ENCODE measurements at regions not wholly inside any gene's neighbourhood (a gene's known extent, or its start where the extent isn't known, plus 50 kb on each side); places are given as distances from the start of the nearest gene placed in this dataset.

- TF ChIP-seq, protein P1, sequence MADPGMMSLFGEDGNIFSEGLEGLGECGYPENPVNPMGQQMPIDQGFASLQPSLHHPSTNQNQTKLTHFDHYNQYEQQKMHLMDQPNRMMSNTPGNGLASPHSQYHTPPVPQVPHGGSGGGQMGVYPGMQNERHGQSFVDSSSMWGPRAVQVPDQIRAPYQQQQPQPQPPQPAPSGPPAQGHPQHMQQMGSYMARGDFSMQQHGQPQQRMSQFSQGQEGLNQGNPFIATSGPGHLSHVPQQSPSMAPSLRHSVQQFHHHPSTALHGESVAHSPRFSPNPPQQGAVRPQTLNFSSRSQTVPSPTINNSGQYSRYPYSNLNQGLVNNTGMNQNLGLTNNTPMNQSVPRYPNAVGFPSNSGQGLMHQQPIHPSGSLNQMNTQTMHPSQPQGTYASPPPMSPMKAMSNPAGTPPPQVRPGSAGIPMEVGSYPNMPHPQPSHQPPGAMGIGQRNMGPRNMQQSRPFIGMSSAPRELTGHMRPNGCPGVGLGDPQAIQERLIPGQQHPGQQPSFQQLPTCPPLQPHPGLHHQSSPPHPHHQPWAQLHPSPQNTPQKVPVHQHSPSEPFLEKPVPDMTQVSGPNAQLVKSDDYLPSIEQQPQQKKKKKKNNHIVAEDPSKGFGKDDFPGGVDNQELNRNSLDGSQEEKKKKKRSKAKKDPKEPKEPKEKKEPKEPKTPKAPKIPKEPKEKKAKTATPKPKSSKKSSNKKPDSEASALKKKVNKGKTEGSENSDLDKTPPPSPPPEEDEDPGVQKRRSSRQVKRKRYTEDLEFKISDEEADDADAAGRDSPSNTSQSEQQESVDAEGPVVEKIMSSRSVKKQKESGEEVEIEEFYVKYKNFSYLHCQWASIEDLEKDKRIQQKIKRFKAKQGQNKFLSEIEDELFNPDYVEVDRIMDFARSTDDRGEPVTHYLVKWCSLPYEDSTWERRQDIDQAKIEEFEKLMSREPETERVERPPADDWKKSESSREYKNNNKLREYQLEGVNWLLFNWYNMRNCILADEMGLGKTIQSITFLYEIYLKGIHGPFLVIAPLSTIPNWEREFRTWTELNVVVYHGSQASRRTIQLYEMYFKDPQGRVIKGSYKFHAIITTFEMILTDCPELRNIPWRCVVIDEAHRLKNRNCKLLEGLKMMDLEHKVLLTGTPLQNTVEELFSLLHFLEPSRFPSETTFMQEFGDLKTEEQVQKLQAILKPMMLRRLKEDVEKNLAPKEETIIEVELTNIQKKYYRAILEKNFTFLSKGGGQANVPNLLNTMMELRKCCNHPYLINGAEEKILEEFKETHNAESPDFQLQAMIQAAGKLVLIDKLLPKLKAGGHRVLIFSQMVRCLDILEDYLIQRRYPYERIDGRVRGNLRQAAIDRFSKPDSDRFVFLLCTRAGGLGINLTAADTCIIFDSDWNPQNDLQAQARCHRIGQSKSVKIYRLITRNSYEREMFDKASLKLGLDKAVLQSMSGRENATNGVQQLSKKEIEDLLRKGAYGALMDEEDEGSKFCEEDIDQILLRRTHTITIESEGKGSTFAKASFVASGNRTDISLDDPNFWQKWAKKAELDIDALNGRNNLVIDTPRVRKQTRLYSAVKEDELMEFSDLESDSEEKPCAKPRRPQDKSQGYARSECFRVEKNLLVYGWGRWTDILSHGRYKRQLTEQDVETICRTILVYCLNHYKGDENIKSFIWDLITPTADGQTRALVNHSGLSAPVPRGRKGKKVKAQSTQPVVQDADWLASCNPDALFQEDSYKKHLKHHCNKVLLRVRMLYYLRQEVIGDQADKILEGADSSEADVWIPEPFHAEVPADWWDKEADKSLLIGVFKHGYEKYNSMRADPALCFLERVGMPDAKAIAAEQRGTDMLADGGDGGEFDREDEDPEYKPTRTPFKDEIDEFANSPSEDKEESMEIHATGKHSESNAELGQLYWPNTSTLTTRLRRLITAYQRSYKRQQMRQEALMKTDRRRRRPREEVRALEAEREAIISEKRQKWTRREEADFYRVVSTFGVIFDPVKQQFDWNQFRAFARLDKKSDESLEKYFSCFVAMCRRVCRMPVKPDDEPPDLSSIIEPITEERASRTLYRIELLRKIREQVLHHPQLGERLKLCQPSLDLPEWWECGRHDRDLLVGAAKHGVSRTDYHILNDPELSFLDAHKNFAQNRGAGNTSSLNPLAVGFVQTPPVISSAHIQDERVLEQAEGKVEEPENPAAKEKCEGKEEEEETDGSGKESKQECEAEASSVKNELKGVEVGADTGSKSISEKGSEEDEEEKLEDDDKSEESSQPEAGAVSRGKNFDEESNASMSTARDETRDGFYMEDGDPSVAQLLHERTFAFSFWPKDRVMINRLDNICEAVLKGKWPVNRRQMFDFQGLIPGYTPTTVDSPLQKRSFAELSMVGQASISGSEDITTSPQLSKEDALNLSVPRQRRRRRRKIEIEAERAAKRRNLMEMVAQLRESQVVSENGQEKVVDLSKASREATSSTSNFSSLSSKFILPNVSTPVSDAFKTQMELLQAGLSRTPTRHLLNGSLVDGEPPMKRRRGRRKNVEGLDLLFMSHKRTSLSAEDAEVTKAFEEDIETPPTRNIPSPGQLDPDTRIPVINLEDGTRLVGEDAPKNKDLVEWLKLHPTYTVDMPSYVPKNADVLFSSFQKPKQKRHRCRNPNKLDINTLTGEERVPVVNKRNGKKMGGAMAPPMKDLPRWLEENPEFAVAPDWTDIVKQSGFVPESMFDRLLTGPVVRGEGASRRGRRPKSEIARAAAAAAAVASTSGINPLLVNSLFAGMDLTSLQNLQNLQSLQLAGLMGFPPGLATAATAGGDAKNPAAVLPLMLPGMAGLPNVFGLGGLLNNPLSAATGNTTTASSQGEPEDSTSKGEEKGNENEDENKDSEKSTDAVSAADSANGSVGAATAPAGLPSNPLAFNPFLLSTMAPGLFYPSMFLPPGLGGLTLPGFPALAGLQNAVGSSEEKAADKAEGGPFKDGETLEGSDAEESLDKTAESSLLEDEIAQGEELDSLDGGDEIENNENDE (IDR thresholded peaks at IDR 0.05; ENCODE audit: insufficient replicate concordance, low read length): no peak
- no peak for TF ChIP-seq SRF (IDR thresholded peaks at IDR 0.05; ENCODE audit: low read depth, low read length)
Measured at GRCh38 chr4:26163425-26164362, 157.1 kb upstream of the RBPJ start (continued).

Data from H1 (cell line).